ENCODE measurements at regions not wholly inside any gene's neighbourhood (a gene's known extent, or its start where the extent isn't known, plus 50 kb on each side); places are given as distances from the start of the nearest gene placed in this dataset.

GRCh38 chr18:77677536-77677935, 427.9 kb downstream of the GALR1 start:
- H3K4me3 ChIP-seq (ENCODE audit: low read depth, low read length) = no peak overlapping the region
- no peak for TF ChIP-seq CTCF (conservative IDR thresholded peaks at IDR 0.05; ENCODE audit: low read depth, low read length)
- no peak for DNase-seq (ENCODE audit: low read depth)

GRCh38 chr18:77679869-77680268, 430.2 kb downstream of the GALR1 start:
- no peak overlapping the region for H3K4me3 ChIP-seq (ENCODE audit: low read depth, low read length)
- no peak for DNase-seq (ENCODE audit: low read depth)
- no peak for TF ChIP-seq CTCF (conservative IDR thresholded peaks at IDR 0.05; ENCODE audit: low read depth, low read length)

- H3K4me3 ChIP-seq (ENCODE audit: low read depth, low read length) = no peak overlapping the region
- TF ChIP-seq CTCF (conservative IDR thresholded peaks at IDR 0.05; ENCODE audit: low read depth, low read length) = no peak
- peak; percentile 11 for DNase-seq (ENCODE audit: low read depth)
Observed at GRCh38 chr18:77700051-77700450, 450.4 kb downstream of the GALR1 start.

GRCh38 chr18:77701977-77702376, 452.3 kb downstream of the GALR1 start:
- TF ChIP-seq CTCF (conservative IDR thresholded peaks at IDR 0.05; ENCODE audit: low read depth, low read length) = no peak
- no peak for DNase-seq (ENCODE audit: low read depth)
- no peak overlapping the region for H3K4me3 ChIP-seq (ENCODE audit: low read depth, low read length)

- DNase-seq (ENCODE audit: low read depth) = peak; percentile 61
- H3K4me3 ChIP-seq (ENCODE audit: low read depth, low read length) = no peak overlapping the region
- TF ChIP-seq CTCF (conservative IDR thresholded peaks at IDR 0.05; ENCODE audit: low read depth, low read length) = peak; percentile 52
Observed at GRCh38 chr18:77702686-77703085, 453.0 kb downstream of the GALR1 start.

- DNase-seq (ENCODE audit: low read depth) = no peak
- no peak overlapping the region for H3K4me3 ChIP-seq (ENCODE audit: low read depth, low read length)
- TF ChIP-seq CTCF (conservative IDR thresholded peaks at IDR 0.05; ENCODE audit: low read depth, low read length) = no peak
Observed at GRCh38 chr18:77705301-77705700, 455.7 kb downstream of the GALR1 start.

GRCh38 chr18:77708826-77709506, 459.3 kb downstream of the GALR1 start:
- no peak for TF ChIP-seq CTCF (conservative IDR thresholded peaks at IDR 0.05; ENCODE audit: low read depth, low read length)
- no peak for DNase-seq (ENCODE audit: low read depth)
- H3K4me3 ChIP-seq (ENCODE audit: low read depth, low read length) = no peak overlapping the region
